ENCODE measurements at regions not wholly inside any gene's neighbourhood (a gene's known extent, or its start where the extent isn't known, plus 50 kb on each side); places are given as distances from the start of the nearest gene placed in this dataset.

- no peak for TF ChIP-seq CTCF (IDR thresholded peaks at IDR 0.05; ENCODE audit: borderline replicate concordance, extremely low read depth, low read length, poor library complexity, severe bottlenecking)
- no peak for TF ChIP-seq EZH2 (IDR thresholded peaks at IDR 0.05; ENCODE audit: borderline replicate concordance, low read depth, low read length, severe bottlenecking)
Observed at GRCh38 chr7:114854369-114854768, 67.5 kb upstream of the MDFIC start.

Measured in DND-41 (cell line).